K562 (cell line): ENCODE measurements at regions not wholly inside any gene's neighbourhood (a gene's known extent, or its start where the extent isn't known, plus 50 kb on each side); places are given as distances from the start of the nearest gene placed in this dataset.

Experiments used
- ERF ChIP-seq: fragments of 450-650 bp; formaldehyde crosslinking; IDR thresholded peaks from 2 replicates; pipeline ENCODE4 v1.4.0; 2020; ENCODE audit warnings: mild to moderate bottlenecking, mixed read lengths
- ZNF766 ChIP-seq: fragments of 200-800 bp; sonication (Bioruptor generic); conservative IDR thresholded peaks from 2 replicates; pipeline ENCODE4 v1.6.1; 2016; ENCODE audit warnings: missing genetic modification characterization, missing compliant biosample characterization

DNA sequence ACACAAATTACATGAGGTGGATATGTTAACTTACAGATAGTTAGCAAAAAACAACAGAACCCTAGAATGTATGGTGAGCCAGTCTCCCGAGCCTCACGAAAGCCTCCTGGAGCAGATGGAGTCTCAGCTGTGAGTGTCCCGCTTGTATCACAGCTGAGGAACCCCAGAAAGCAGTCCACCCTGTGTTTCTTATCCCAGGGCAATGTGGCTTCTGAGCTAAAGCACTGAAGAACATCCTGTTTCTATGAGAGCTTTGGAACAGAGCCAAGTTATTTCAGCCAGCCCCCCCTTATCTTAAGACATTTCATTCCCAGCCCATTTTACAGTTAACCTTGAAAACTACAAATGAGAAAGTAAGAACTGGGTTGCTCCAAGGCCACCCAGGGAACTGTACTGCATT is 1220.9 kb upstream of the CDH6 start:
- no peak for TF ChIP-seq ZNF766 (CRISPR knock-in tag)
- no peak for TF ChIP-seq ERF
